Peyer's patch (tissue), 4 donors: ENCODE measurements at regions not wholly inside any gene's neighbourhood (a gene's known extent, or its start where the extent isn't known, plus 50 kb on each side); places are given as distances from the start of the nearest gene placed in this dataset.

Experiments
- POLR2A ChIP-seq, 2 donors: fragments of 450-650 bp; IDR thresholded peaks; one replicate each; pipeline ENCODE4 v1.5.1; 2017; ENCODE audit warnings: antibody characterized with exemption in 2 of 2, mild to moderate bottlenecking in 2 of 2, moderate library complexity in 2 of 2
- TF ChIP-seq, protein P1 (sequence below), 6 experiments: fragments of 450-650 bp in 4 of 6; fragments of 200-600 bp in 2 of 6; sonication (generic) in 1 of 6; IDR thresholded peaks; one replicate each; pipeline ENCODE4 v1.5.1; 2017 to 2019; ENCODE audit warnings: antibody characterized with exemption in 6 of 6, mild to moderate bottlenecking in 3 of 6, moderate library complexity in 1 of 6

DNA sequence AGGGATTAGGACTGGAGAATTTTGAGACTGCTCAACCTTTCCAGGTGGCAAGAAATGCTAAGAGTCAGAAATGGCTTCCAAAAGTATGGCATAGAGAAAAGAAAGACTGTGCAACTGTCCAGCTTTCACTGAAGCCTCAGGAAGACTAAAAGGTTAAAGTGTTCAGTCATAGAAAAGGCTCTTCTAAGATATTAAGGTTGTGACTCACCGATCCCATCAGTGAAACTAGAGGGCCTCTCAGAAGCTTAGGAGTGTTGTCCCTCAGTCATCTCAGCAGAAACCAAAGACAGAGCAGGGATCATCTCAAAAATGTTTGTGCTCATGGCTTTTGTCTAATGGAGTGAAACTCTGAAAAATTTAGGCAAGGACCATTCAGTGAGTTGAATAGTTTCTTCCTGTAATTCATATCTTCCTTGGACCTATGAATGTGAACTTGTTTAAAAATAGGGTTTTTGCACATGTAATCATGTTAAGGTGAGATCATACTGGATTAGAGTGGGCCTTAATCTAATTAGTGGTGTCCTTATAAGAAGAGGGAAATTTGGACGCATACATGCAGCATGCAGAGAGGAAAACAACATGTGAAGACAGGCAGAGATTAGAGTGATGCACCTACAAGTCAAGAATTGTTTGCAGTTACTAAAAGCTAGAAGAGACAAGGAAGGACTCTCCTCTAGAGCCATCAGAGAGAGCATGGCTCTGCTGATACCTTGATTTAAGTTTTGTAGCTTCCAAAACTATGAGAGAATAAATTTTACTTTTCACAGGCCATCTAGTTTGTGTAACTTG is 71.3 kb downstream of the RPE65 start:
- TF ChIP-seq, protein P1, sequence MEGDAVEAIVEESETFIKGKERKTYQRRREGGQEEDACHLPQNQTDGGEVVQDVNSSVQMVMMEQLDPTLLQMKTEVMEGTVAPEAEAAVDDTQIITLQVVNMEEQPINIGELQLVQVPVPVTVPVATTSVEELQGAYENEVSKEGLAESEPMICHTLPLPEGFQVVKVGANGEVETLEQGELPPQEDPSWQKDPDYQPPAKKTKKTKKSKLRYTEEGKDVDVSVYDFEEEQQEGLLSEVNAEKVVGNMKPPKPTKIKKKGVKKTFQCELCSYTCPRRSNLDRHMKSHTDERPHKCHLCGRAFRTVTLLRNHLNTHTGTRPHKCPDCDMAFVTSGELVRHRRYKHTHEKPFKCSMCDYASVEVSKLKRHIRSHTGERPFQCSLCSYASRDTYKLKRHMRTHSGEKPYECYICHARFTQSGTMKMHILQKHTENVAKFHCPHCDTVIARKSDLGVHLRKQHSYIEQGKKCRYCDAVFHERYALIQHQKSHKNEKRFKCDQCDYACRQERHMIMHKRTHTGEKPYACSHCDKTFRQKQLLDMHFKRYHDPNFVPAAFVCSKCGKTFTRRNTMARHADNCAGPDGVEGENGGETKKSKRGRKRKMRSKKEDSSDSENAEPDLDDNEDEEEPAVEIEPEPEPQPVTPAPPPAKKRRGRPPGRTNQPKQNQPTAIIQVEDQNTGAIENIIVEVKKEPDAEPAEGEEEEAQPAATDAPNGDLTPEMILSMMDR (IDR thresholded peaks at IDR 0.05), result no peak
- no peak for TF ChIP-seq POLR2A (IDR thresholded peaks at IDR 0.05)
